Right lobe of liver (tissue), 4 donors: ENCODE measurements at regions not wholly inside any gene's neighbourhood (a gene's known extent, or its start where the extent isn't known, plus 50 kb on each side); places are given as distances from the start of the nearest gene placed in this dataset.

Experiments
- CTCF ChIP-seq, 4 donors: fragments of 200-600 bp in 3 of 4; fragments of 450-650 bp in 1 of 4; IDR thresholded peaks; one replicate each; pipeline versions ENCODE4 v1.5.1 to v1.8.0; 2016 to 2022; ENCODE audit warnings: antibody characterized with exemption in 4 of 4, mild to moderate bottlenecking in 2 of 4
- POLR2A ChIP-seq: fragments of 450-650 bp; IDR thresholded peaks from one replicate; pipeline ENCODE4 v1.6.1; 2017; ENCODE audit warnings: antibody characterized with exemption, mild to moderate bottlenecking
- donor health status: DM: no; HTN: no; CAD: no.
- donor health status: DM: no; HTN: no; CAD: no.
- donor health status: DM: no; HTN: yes; CAD: no.

GRCh38 chr15:47614360-47615011, 102.8 kb upstream of the SEMA6D start:
- TF ChIP-seq CTCF (IDR thresholded peaks at IDR 0.05) (no peak), POLR2A (no peak)
